Naive thymus-derived CD8-positive, alpha-beta T cell (primary cell): ENCODE measurements at regions not wholly inside any gene's neighbourhood (a gene's known extent, or its start where the extent isn't known, plus 50 kb on each side); places are given as distances from the start of the nearest gene placed in this dataset.

Experiments
- ATAC-seq, 2 donors: fragments of 150-1000 bp; cut with Tn5 transposase in 1 of 2; sonication (Bioruptor Pico), chemical (Tn5 transposase) in 1 of 2; 1 replicate in 1 of 2; 2 replicates in 1 of 2; pipeline ENCODE4 v1.10.0; 2021; ENCODE audit warnings: mild to moderate bottlenecking in 2 of 2, moderate library complexity in 2 of 2
- POLR2A ChIA-PET: fragments of 350-600 bp; sonication (Branson Sonifier 250); formaldehyde crosslinking; loops from one replicate; lab custom pipeline; 2021; ENCODE audit warnings: antibody characterized with exemption; lab: Charles Lee
- DNase-seq, 10 donors: peaks; one replicate each; pipeline versions ENCODE4 v3.0.0 to v3.0.0-alpha.2; 2020 to 2022
- H3K27ac Mint-ChIP-seq, 10 donors: one replicate each; pipeline ENCODE4 v1.8.0; 2020 to 2022; ENCODE audit warnings: mild to moderate bottlenecking in 10 of 10, mixed read lengths in 10 of 10, moderate library complexity in 4 of 10, inconsistent platforms in 1 of 10
- H3K27me3 Mint-ChIP-seq, 5 donors: one replicate each; pipeline ENCODE4 v1.8.0; 2021 to 2022; ENCODE audit warnings: mixed read lengths in 5 of 5
- H3K36me3 Mint-ChIP-seq, 3 donors: one replicate each; pipeline ENCODE4 v1.8.0; 2020 to 2022; ENCODE audit warnings: mixed read lengths in 3 of 3, mild to moderate bottlenecking in 2 of 3, inconsistent platforms in 1 of 3
- H3K4me1 Mint-ChIP-seq, 4 donors: one replicate each; pipeline ENCODE4 v1.8.0; 2021 to 2022; ENCODE audit warnings: mixed read lengths in 4 of 4
- H3K4me3 Mint-ChIP-seq, 10 donors: one replicate each; pipeline ENCODE4 v1.8.0; 2020 to 2022; ENCODE audit warnings: mild to moderate bottlenecking in 10 of 10, mixed read lengths in 10 of 10, moderate library complexity in 6 of 10, inconsistent platforms in 1 of 10
- H3K9me3 Mint-ChIP-seq, 9 donors: one replicate each; pipeline ENCODE4 v1.8.0; 2020 to 2022; ENCODE audit warnings: mixed read lengths in 9 of 9, mild to moderate bottlenecking in 3 of 9, inconsistent platforms in 1 of 9, moderate library complexity in 1 of 9

DNA sequence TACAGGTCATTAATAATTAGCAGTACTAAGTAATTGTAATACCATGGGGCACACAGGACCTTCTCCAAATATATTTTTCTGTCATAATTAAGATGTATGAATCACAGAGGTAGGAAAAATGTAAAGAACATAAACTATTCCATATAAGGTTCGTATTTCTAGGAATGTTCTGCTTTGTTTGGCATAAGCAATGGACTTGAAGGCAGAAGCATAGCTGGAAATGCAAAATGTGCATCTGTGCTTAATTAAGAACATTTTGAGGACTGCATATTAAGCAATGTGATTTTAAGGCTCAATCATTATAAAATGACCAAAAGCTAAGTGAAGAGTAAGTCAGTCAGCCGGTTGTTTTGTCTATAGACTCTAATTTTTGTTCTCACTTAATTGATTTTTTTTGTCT lies 123.2 kb downstream of the RBM43 start:
- DNase-seq (no peak), ATAC-seq (no peak)
- Mint-ChIP-seq H3K27ac (no peak overlapping the region), H3K4me3 (no peak overlapping the region), H3K27me3 (peaks cover 0 to 7% (median 0%) of the 10 kb centered on the region in 5 donors), H3K4me1 (no peaks in the 10 kb centered on the region), H3K36me3 (no peaks in the 10 kb centered on the region), H3K9me3 (no peaks in the 10 kb centered on the region)
- POLR2A ChIA-PET, result no interaction called here

DNA sequence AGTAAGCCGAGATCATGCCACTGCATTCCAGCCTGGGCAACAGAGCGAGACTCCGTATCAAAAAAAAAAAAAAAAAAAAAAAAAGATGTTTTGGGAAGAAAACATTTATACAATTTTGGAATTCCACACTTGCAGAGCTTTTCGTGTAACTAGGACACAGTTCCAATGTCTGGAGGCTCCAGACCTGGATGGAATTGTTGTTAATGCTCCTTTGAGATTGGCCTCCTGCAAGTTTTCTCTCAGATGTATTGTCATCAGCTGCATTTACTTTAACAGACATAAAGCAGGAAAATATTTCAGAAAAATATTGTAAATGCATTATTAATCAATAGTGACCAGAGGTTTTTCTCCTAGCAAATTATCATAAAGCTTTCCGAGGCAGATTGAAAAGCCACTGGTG lies 124.1 kb downstream of the RBM43 start:
- DNase-seq (no peak), ATAC-seq (no peak)
- Mint-ChIP-seq H3K27ac (no peak overlapping the region), H3K36me3 (no peaks in the 10 kb centered on the region), H3K27me3 (peaks cover 0 to 9% (median 0%) of the 10 kb centered on the region in 5 donors), H3K9me3 (no peaks in the 10 kb centered on the region), H3K4me3 (no peak overlapping the region), H3K4me1 (no peaks in the 10 kb centered on the region)
- POLR2A ChIA-PET, result no interaction called here

DNA sequence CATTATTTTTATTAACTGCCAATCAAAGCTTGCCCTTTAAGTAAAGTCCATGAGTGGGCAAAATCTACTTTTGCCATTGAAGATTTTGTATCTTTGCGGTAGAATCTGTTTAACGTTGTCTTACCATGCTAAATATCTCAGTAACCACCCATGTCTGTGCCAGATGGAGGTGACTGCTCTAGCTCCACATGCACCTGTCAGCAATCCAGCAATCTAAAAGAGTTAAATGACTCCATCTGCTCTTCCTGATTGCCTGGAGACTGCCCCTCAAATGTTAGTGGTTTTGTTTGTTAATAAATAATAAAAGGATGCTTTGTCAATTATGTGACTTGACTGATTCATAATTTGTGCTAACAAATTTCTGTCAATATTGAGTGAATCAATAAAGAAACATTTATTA lies 141.7 kb downstream of the RBM43 start:
- Mint-ChIP-seq H3K9me3 (peaks cover 0 to 11% (median 0%) of the 10 kb centered on the region in 9 donors), H3K27me3 (peaks cover 3 to 15% (median 8%) of the 10 kb centered on the region in 5 donors), H3K36me3 (peaks cover 0 to 5% (median 0%) of the 10 kb centered on the region in 3 donors), H3K4me3 (no peak overlapping the region), H3K4me1 (no peaks in the 10 kb centered on the region), H3K27ac (no peak overlapping the region)
- ATAC-seq, result no peak
- POLR2A ChIA-PET, result no interaction called here
- no peak for DNase-seq

DNA sequence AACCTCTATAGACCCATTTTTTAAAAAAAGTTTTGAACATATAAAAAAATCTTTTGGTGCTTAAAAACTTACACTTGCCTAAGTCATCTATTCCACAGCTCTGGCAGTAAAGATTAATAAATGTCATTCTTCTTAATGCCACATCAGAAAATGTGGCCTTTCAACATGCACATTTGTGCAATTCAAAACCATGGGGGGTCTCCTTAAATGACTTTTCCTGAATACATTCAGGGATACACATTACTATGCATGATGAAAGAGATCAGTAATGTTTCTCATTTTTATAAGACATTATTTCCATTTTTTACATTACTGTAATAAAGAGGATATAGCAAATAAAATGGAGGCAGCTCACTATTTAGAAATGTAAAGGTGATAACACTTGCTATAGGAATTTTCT lies 142.3 kb downstream of the RBM43 start:
- no peak for DNase-seq
- no peak for ATAC-seq
- no peaks in the 10 kb centered on the region for H3K4me1 Mint-ChIP-seq
- peaks cover 4 to 21% (median 8%) of the 10 kb centered on the region in 5 donors for H3K27me3 Mint-ChIP-seq
- POLR2A ChIA-PET, result no interaction called here
- H3K36me3 Mint-ChIP-seq, result peaks cover 0 to 5% (median 0%) of the 10 kb centered on the region in 3 donors
- H3K27ac Mint-ChIP-seq, result no peak overlapping the region
- peaks cover 0 to 11% (median 0%) of the 10 kb centered on the region in 9 donors for H3K9me3 Mint-ChIP-seq
- H3K4me3 Mint-ChIP-seq, result no peak overlapping the region

DNA sequence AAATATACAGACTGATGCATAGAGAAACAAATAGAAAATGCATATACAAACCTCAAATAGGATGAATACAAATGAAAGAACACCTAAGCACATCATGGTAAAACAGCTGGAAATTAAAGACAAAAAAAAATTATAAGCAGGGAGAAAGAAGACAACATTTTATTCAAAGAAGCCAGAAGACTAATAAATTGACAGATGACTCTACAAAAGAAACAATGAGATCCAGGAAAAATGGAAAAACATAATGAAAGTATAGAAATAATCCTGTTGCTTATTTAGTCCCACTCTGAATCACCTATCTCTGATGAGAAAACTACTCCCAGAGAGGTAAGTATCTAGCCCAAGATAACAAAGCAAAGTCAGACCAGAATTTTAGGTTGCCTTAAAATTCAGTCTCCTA lies 143.4 kb downstream of the RBM43 start:
- no peak for ATAC-seq
- peaks cover 7 to 30% (median 14%) of the 10 kb centered on the region in 5 donors for H3K27me3 Mint-ChIP-seq
- H3K9me3 Mint-ChIP-seq, result peaks cover 0 to 11% (median 0%) of the 10 kb centered on the region in 9 donors
- H3K4me1 Mint-ChIP-seq, result no peaks in the 10 kb centered on the region
- no peak overlapping the region for H3K27ac Mint-ChIP-seq
- DNase-seq, result no peak
- POLR2A ChIA-PET, result no interaction called here
- H3K4me3 Mint-ChIP-seq, result no peak overlapping the region
- peaks cover 0 to 5% (median 0%) of the 10 kb centered on the region in 3 donors for H3K36me3 Mint-ChIP-seq

DNA sequence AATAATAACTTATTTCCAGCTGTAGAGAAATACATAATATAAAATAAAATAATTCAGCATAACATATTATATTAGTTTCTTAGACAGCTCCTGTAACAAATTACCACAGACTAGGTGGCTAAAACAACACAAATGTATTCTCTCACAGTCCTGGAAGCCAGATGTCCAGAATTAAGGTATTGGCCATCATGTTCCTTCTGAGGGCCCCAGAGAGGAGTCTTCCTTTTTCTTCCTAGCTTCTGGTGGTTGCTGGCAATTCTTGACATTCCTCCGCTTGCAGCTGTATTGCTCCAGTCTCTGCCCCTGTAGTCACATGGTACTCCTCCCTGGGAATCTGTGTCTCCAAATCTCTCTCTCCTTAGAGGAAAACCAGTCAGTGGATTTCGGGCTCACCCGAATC lies 146.8 kb downstream of the RBM43 start:
- Mint-ChIP-seq H3K36me3 (peaks cover 0 to 5% (median 0%) of the 10 kb centered on the region in 3 donors), H3K9me3 (peaks cover 0 to 11% (median 0%) of the 10 kb centered on the region in 9 donors), H3K27me3 (peaks cover 6 to 35% (median 17%) of the 10 kb centered on the region in 5 donors), H3K4me3 (no peak overlapping the region), H3K27ac (no peak overlapping the region), H3K4me1 (no peaks in the 10 kb centered on the region)
- no peak for DNase-seq
- no peak for ATAC-seq
- POLR2A ChIA-PET, result no interaction called here

DNA sequence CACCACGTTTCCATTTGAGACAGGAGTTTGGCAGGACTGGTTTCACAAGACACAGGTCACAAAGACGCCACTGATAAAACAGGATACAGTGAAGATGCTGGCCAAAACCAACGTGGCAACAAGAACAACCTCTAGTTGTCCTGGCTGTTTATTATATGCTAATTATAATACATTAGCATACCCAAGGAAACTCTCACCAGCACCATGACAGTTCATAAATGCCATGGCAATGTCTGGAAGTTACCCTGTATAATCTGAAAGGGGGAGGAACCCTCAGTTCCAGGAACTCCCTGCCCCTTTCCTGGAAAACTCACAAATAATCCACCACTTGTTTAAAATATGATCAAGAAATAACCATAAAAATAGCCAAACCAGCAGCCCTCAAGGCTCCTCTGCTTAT lies 148.3 kb downstream of the RBM43 start:
- no peak for DNase-seq
- no peaks in the 10 kb centered on the region for H3K4me1 Mint-ChIP-seq
- H3K27ac Mint-ChIP-seq, result no peak overlapping the region
- POLR2A ChIA-PET, result no interaction called here
- peaks cover 6 to 35% (median 16%) of the 10 kb centered on the region in 5 donors for H3K27me3 Mint-ChIP-seq
- H3K4me3 Mint-ChIP-seq, result no peak overlapping the region
- peaks cover 0 to 10% (median 1%) of the 10 kb centered on the region in 9 donors for H3K9me3 Mint-ChIP-seq
- peaks cover 0 to 4% (median 0%) of the 10 kb centered on the region in 3 donors for H3K36me3 Mint-ChIP-seq
- ATAC-seq, result no peak

DNA sequence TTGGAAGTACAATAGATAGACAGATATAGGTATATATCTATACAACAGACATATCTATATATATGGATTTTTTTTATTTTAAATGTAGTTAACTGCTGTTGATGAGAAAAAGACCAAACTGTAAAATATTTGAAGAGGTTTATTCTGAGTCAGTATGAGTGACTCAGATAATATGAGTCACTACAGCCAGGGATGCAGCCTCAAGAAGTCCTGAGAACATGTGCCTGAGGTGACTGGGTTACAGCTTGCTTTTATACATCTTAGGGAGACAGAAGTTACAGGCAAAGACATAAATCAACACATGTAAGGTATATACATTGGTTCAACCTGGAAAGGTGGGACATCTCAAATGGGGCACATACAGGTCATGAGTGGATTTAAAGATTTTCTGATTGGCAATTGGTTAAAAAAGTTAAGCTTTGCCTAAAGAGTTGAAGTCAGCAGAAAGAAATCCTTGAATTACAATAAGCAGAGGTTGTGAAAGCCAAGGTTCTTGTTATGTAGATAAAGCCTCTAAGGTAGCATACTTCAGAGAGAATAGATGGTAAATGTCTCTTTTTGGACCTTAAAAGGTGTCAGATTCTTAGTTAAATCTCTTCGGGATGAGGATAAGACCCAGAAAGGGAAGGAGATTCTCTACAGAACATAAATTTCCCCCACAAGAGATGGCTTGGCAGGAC lies 149.9 kb downstream of the RBM43 start:
- Mint-ChIP-seq H3K4me3 (no peak overlapping the region), H3K9me3 (peaks cover 0 to 9% (median 1%) of the 10 kb centered on the region in 9 donors), H3K27ac (no peak overlapping the region), H3K27me3 (peaks cover 6 to 35% (median 16%) of the 10 kb centered on the region in 5 donors), H3K4me1 (no peaks in the 10 kb centered on the region), H3K36me3 (peaks cover 0 to 4% (median 0%) of the 10 kb centered on the region in 3 donors)
- ATAC-seq, result no peak
- no peak for DNase-seq
- POLR2A ChIA-PET, result no interaction called here

DNA sequence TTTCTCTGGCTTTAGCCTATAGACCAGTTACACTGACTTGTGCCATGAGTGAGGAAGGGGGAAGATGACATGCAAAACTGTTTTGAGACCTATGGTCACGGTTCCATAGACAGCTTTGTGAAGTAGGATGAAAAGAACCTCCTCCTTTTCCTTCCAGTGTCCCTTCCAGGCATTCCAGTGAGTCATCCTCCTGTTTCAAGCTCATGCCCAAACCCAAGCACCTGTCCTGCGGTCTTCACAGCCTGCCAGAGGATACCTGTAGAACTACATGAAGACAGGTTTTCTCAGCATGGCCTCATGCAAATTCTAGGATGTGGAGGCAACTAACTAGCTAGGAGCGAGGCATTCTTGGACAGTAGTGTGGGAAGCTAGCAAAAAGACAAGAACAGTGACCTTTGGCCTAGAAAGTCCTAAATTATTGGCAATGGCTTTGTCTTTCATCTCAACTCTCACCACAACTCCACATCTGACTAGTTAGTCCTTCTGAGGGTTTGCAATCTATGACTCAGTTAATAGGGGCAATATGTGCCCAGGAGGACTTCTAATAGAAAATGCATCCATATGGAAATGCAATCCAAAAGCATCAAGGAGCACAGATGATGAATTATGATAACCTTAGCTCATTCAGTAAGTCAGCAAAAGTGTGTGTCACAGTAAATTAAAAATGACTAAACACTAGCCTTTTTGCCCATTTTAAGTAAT lies 154.7 kb downstream of the RBM43 start:
- Mint-ChIP-seq H3K27me3 (peaks cover 3 to 12% (median 9%) of the 10 kb centered on the region in 5 donors), H3K9me3 (peaks cover 0 to 14% (median 5%) of the 10 kb centered on the region in 9 donors), H3K36me3 (peaks cover 0 to 4% (median 0%) of the 10 kb centered on the region in 3 donors), H3K4me1 (no peaks in the 10 kb centered on the region), H3K27ac (no peak overlapping the region), H3K4me3 (no peak overlapping the region)
- ATAC-seq (no peak), DNase-seq (no peak)
- POLR2A ChIA-PET, result no interaction called here

DNA sequence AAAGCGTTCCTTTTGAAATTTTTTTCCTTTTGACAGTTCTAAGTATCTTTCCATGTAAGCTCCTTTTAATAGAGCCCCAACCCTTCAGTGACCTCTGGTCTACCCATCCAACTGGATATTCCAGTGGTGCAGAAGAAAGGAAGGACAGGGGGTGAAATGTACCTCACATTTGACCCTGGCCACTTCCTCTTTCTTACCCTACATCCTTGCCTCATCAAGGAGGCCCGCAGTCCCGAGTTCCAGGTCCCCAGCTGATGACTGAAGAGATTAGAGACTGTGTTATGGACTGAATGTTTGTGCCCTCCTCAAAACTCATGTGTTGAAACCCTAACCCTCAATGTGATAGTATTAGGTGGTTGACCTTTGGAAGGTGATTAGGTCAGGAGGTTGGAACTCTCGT lies 158.1 kb downstream of the RBM43 start:
- POLR2A ChIA-PET, result no interaction called here
- Mint-ChIP-seq H3K36me3 (peaks cover 0 to 4% (median 0%) of the 10 kb centered on the region in 3 donors), H3K9me3 (peaks cover 0 to 14% (median 3%) of the 10 kb centered on the region in 9 donors), H3K27me3 (peaks cover 2 to 9% (median 2%) of the 10 kb centered on the region in 5 donors), H3K4me3 (no peak overlapping the region), H3K27ac (no peak overlapping the region), H3K4me1 (no peaks in the 10 kb centered on the region)
- DNase-seq (no peak), ATAC-seq (no peak)

DNA sequence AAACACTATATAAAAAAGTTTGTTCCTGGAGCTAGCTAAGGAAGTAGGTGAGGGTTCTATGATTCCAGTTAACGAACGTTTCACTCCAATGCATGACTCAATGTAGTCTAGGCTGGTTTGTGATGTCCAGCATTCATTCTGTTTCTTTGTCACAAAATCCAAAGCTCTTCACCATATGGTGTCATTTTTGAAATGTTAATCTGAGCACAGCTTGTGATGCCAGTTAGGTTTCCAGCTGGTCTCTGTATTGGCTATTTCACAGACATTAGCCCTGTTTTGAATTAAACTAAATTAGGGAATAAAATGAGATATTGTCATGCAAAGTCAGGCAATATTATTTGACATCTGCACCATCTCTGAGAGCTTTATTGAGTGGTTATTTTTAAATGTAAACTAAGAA lies 159.4 kb downstream of the RBM43 start:
- POLR2A ChIA-PET, result no interaction called here
- H3K27me3 Mint-ChIP-seq, result peaks cover 2 to 15% (median 3%) of the 10 kb centered on the region in 5 donors
- no peaks in the 10 kb centered on the region for H3K36me3 Mint-ChIP-seq
- H3K9me3 Mint-ChIP-seq, result peaks cover 0 to 6% (median 2%) of the 10 kb centered on the region in 9 donors
- H3K4me3 Mint-ChIP-seq, result no peak overlapping the region
- DNase-seq (no peak), ATAC-seq (no peak)
- H3K27ac Mint-ChIP-seq, result no peak overlapping the region
- no peaks in the 10 kb centered on the region for H3K4me1 Mint-ChIP-seq

DNA sequence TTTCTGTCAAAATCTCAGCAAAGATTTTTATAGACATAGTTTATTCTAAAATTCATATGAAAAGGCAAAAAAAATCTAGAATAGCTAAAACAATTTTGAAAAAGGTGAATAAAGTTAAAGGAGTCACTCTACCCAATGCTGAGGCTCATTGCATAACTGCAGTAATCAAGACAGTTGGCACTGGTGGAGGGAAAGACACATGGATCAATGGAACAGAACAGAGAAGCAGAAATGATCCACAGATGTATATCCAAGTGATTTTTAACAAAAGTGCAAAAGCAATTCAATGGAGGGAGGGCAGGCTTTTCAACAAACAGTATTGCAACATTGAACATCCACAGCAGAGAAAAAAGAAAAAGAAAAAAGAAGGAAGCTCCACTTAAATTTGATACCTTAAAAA lies 162.8 kb downstream of the RBM43 start:
- no peak overlapping the region for H3K27ac Mint-ChIP-seq
- peaks cover 0 to 21% (median 10%) of the 10 kb centered on the region in 5 donors for H3K27me3 Mint-ChIP-seq
- DNase-seq, result no peak
- POLR2A ChIA-PET, result no interaction called here
- no peak overlapping the region for H3K4me3 Mint-ChIP-seq
- H3K36me3 Mint-ChIP-seq, result no peaks in the 10 kb centered on the region
- no peaks in the 10 kb centered on the region for H3K4me1 Mint-ChIP-seq
- ATAC-seq, result no peak
- no peaks in the 10 kb centered on the region for H3K9me3 Mint-ChIP-seq

DNA sequence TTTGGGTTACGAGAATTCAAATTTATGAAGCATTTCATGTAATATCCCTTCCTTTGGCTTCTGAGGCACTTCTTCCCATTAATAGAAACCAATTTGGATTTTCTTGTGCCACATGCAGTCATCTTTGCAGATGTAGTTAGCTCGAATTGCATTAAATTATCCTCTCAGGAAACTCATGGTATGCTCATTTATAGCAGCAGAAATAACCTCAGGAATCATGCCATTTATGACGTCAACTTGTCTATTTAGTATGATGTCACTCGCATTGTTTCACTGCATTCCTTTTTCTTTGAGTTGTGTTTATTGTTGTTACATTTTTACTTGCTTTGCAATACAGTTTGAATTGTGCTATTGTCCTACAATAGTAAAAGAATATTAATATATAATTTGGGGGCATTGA lies 163.8 kb downstream of the RBM43 start:
- Mint-ChIP-seq H3K36me3 (no peaks in the 10 kb centered on the region), H3K4me1 (no peaks in the 10 kb centered on the region), H3K9me3 (no peaks in the 10 kb centered on the region), H3K27me3 (peaks cover 0 to 21% (median 10%) of the 10 kb centered on the region in 5 donors), H3K4me3 (no peak overlapping the region), H3K27ac (no peak overlapping the region)
- ATAC-seq (no peak), DNase-seq (no peak)
- POLR2A ChIA-PET, result no interaction called here
